ENCODE measurements at regions not wholly inside any gene's neighbourhood (a gene's known extent, or its start where the extent isn't known, plus 50 kb on each side); places are given as distances from the start of the nearest gene placed in this dataset.

DNA sequence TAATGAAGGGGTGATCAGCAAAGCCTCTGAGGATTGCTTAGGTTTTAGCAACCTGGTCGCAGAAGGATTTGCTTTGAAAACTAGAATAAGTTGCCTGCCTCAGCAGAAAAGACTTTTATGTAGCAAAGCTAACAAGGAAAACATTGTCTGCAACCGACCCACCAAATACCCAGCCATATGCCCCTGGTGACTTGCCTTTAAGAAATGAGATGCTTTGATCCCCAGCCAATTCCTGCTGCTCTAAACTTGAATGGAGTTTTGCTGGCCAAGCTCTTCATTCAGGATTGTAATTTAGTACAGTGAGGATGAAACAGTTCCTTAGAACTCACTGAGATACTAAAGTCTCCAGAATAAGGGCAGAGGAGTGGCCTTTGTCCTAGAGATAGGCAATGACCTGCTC is 139.8 kb upstream of the PROK2 start:
- TF ChIP-seq, protein P1, sequence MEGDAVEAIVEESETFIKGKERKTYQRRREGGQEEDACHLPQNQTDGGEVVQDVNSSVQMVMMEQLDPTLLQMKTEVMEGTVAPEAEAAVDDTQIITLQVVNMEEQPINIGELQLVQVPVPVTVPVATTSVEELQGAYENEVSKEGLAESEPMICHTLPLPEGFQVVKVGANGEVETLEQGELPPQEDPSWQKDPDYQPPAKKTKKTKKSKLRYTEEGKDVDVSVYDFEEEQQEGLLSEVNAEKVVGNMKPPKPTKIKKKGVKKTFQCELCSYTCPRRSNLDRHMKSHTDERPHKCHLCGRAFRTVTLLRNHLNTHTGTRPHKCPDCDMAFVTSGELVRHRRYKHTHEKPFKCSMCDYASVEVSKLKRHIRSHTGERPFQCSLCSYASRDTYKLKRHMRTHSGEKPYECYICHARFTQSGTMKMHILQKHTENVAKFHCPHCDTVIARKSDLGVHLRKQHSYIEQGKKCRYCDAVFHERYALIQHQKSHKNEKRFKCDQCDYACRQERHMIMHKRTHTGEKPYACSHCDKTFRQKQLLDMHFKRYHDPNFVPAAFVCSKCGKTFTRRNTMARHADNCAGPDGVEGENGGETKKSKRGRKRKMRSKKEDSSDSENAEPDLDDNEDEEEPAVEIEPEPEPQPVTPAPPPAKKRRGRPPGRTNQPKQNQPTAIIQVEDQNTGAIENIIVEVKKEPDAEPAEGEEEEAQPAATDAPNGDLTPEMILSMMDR (IDR thresholded peaks at IDR 0.05; ENCODE audit: insufficient read depth, low read length, poor library complexity, severe bottlenecking), result no peak
- Histone ChIP-seq H3K4me3 (ENCODE audit: low read depth, low read length) (no peak overlapping the region), H3K36me3 (ENCODE audit: control insufficient read depth, insufficient read depth, low read length) (no peaks in the 10 kb centered on the region), H3K27me3 (ENCODE audit: control insufficient read depth, insufficient read depth, low read length) (peaks cover 2% of the 10 kb centered on the region)
- DNase-seq (ENCODE audit: low read depth), result no peak

GRCh38 chr3:71921036-71921435 is 136.1 kb upstream of the PROK2 start:
- Histone ChIP-seq H3K27me3 (ENCODE audit: control insufficient read depth, insufficient read depth, low read length) (peaks cover 2% of the 10 kb centered on the region), H3K36me3 (ENCODE audit: control insufficient read depth, insufficient read depth, low read length) (no peaks in the 10 kb centered on the region), H3K4me3 (ENCODE audit: low read depth, low read length) (no peak overlapping the region)
- DNase-seq (ENCODE audit: low read depth), result no peak
- TF ChIP-seq, protein P1 (IDR thresholded peaks at IDR 0.05; ENCODE audit: insufficient read depth, low read length, poor library complexity, severe bottlenecking), result no peak

DNA sequence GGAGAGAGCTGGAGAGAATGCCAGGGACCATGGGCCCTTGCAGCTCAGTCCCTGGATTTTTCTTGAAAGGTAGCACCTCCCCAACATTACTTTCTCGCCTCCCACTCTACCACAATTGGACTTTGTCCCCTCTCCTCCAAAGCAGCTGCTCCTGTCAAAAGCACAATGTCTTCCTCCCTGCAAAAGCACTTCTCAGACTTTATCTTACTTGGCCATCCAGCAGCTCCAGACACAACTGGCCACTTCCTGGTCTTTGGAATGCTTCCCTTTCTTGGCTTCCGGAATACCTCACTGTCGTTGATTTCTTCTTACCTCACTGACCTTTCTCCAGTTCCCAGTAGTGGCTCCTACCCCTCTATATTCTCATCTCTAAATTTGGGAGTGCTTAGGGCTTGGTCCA is 134.6 kb upstream of the PROK2 start:
- TF ChIP-seq, protein P1 (IDR thresholded peaks at IDR 0.05; ENCODE audit: insufficient read depth, low read length, poor library complexity, severe bottlenecking), result no peak
- peaks cover 2% of the 10 kb centered on the region for H3K27me3 ChIP-seq (ENCODE audit: control insufficient read depth, insufficient read depth, low read length)
- H3K36me3 ChIP-seq (ENCODE audit: control insufficient read depth, insufficient read depth, low read length), result no peaks in the 10 kb centered on the region
- no peak overlapping the region for H3K4me3 ChIP-seq (ENCODE audit: low read depth, low read length)
- DNase-seq (ENCODE audit: low read depth), result no peak

GRCh38 chr3:71917545-71917944 is 132.6 kb upstream of the PROK2 start:
- H3K27me3 ChIP-seq (ENCODE audit: control insufficient read depth, insufficient read depth, low read length), result peaks cover 2% of the 10 kb centered on the region
- TF ChIP-seq, protein P1 (IDR thresholded peaks at IDR 0.05; ENCODE audit: insufficient read depth, low read length, poor library complexity, severe bottlenecking), result no peak
- H3K4me3 ChIP-seq (ENCODE audit: low read depth, low read length), result no peak overlapping the region
- DNase-seq (ENCODE audit: low read depth), result no peak
- no peaks in the 10 kb centered on the region for H3K36me3 ChIP-seq (ENCODE audit: control insufficient read depth, insufficient read depth, low read length)

DNA sequence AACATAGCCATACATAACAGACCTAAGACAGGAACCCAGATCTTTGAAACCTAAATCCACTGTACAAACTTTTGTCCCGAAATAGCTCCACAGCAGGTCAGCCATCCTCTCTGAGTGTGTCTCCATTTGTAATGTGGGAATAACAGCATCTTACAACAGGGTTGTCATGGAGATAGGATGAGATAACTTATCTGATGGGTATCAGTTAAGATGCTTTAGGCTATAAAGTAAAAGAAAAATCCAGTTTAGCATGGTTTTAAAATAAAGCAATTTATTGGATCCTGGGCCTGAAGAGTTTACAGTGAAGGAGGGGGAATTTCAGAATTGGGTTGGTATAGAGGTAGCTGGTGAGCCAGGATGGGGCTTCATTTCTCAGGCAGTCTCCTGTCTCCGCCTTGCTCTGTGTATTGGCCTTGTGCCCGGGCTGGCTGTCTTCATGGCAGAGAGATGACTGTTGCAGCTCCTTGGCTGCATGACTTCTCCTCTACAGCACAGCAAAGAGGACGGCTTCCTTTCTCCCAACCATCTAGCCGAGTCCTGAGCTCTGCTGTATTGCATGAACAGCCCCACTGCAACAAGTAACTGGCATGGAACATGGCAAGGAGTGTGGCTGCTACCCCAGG is 131.9 kb upstream of the PROK2 start:
- no peak for DNase-seq (ENCODE audit: low read depth)
- peaks cover 2% of the 10 kb centered on the region for H3K27me3 ChIP-seq (ENCODE audit: control insufficient read depth, insufficient read depth, low read length)

More for the DNA sequence above, 131.9 kb upstream of the PROK2 start:
- H3K36me3 ChIP-seq (ENCODE audit: control insufficient read depth, insufficient read depth, low read length), result no peaks in the 10 kb centered on the region
- TF ChIP-seq, protein P1 (IDR thresholded peaks at IDR 0.05; ENCODE audit: insufficient read depth, low read length, poor library complexity, severe bottlenecking), result no peak
- no peak overlapping the region for H3K4me3 ChIP-seq (ENCODE audit: low read depth, low read length)

All from kidney epithelial cell (primary cell).